OCI-LY1 (cell line): ENCODE measurements at regions not wholly inside any gene's neighbourhood (a gene's known extent, or its start where the extent isn't known, plus 50 kb on each side); places are given as distances from the start of the nearest gene placed in this dataset.

Source experiments
- CTCF ChIP-seq: fragments of 200-600 bp; sonication (generic), shearing (Covaris generic); IDR thresholded peaks from 2 replicates; pipeline ENCODE4 v1.5.1; 2017; ENCODE audit warnings: mild to moderate bottlenecking, antibody characterized with exemption, low read length, moderate library complexity, mixed read lengths
- EZH2 ChIP-seq: fragments of 200-600 bp; sonication (generic), shearing (Covaris generic); IDR thresholded peaks from 2 replicates; pipeline ENCODE4 v1.8.0; 2017; ENCODE audit warnings: borderline replicate concordance, mixed run types, mild to moderate bottlenecking, antibody characterized with exemption, low read length, moderate library complexity, mixed read lengths

GRCh38 chr16:85170590-85171003 is 58.3 kb upstream of the CIBAR2 start:
- TF ChIP-seq CTCF (no peak), EZH2 (no peak)
